A673 (cell line): ENCODE measurements at regions not wholly inside any gene's neighbourhood (a gene's known extent, or its start where the extent isn't known, plus 50 kb on each side); places are given as distances from the start of the nearest gene placed in this dataset.

Experiments
- BruUV-seq: library from RNA; stranded (reverse); fragments of 400-500 nt; replicated peaks from 2 replicates; lab custom pipeline; 2021; lab: Mats Ljungman, UMichigan
- CTCF ChIA-PET: fragments of 300-600 bp; sonication (Branson Sonifier 250); formaldehyde crosslinking; loops from one replicate; lab custom pipeline; 2022; ENCODE audit warnings: antibody characterized with exemption; lab: Charles Lee
- POLR2A ChIA-PET: fragments of 300-600 bp; sonication (Branson Sonifier 250); formaldehyde crosslinking; loops from one replicate; lab custom pipeline; 2022; ENCODE audit warnings: antibody characterized with exemption; ENCODE audit not compliant: low non-redundant PET; lab: Charles Lee
- DNase-seq: peaks from one replicate; pipeline ENCODE4 v3.0.0-alpha.2; 2015; ENCODE audit warnings: low spot score
- H3K27ac ChIP-seq: fragments of 200-600 bp; sonication (generic); 2 replicates; pipeline ENCODE4 v1.5.1; 2016; ENCODE audit warnings: mixed run types, low read depth, mild to moderate bottlenecking, mixed read lengths, antibody characterized with exemption, low read length; ENCODE audit not compliant: poor library complexity, severe bottlenecking
- H3K27me3 ChIP-seq: fragments of 200-600 bp; sonication (generic); replicated peaks from 2 replicates; pipeline ENCODE4 v1.6.1; 2017; ENCODE audit warnings: mixed run types, low read depth, mild to moderate bottlenecking, mixed read lengths, antibody characterized with exemption, low read length; ENCODE audit not compliant: insufficient read depth, poor library complexity
- H3K36me3 ChIP-seq: fragments of 200-600 bp; sonication (generic); 2 replicates; pipeline ENCODE4 v1.6.1; 2016; ENCODE audit warnings: mixed run types, mild to moderate bottlenecking, mixed read lengths, antibody characterized with exemption, low read length; ENCODE audit not compliant: insufficient read depth, poor library complexity, severe bottlenecking
- H3K4me1 ChIP-seq: fragments of 200-600 bp; sonication (generic); 2 replicates; pipeline ENCODE4 v1.6.1; 2017; ENCODE audit warnings: mixed run types, mild to moderate bottlenecking, mixed read lengths, antibody characterized with exemption, low read length; ENCODE audit not compliant: insufficient read depth, poor library complexity, severe bottlenecking
- H3K4me3 ChIP-seq: fragments of 200-600 bp; sonication (generic); 2 replicates; pipeline ENCODE4 v1.5.1; 2016; ENCODE audit warnings: low read depth, mixed run types, mild to moderate bottlenecking, mixed read lengths, low read length; ENCODE audit not compliant: poor library complexity, severe bottlenecking
- H3K9me3 ChIP-seq: fragments of 200-600 bp; sonication (generic); 2 replicates; pipeline ENCODE4 v1.6.1; 2016; ENCODE audit warnings: mixed run types, low read depth, mild to moderate bottlenecking, mixed read lengths, antibody characterized with exemption, low read length; ENCODE audit not compliant: poor library complexity, severe bottlenecking
- EZH2 ChIP-seq: fragments of 200-600 bp; sonication (generic); IDR thresholded peaks from 2 replicates; pipeline ENCODE4 v1.6.1; 2017; ENCODE audit warnings: borderline replicate concordance, low read depth, mild to moderate bottlenecking, mixed read lengths, antibody characterized with exemption, low read length; ENCODE audit not compliant: poor library complexity, severe bottlenecking
- intact Hi-C: fragments of 100-400 bp; cut with micrococcal nuclease; formaldehyde crosslinking; loops from one replicate; pipeline ENCODE4 v1.10.0; 2022; ENCODE audit not compliant: unreplicated experiment
- TF ChIP-seq, protein P1 (sequence below): fragments of 300-800, 200-600 bp; sonication (generic); conservative IDR thresholded peaks from 2 replicates; pipeline ENCODE4 v1.5.1; 2017; ENCODE audit warnings: low read depth, mild to moderate bottlenecking, antibody characterized with exemption, low read length, moderate library complexity, mixed read lengths

DNA sequence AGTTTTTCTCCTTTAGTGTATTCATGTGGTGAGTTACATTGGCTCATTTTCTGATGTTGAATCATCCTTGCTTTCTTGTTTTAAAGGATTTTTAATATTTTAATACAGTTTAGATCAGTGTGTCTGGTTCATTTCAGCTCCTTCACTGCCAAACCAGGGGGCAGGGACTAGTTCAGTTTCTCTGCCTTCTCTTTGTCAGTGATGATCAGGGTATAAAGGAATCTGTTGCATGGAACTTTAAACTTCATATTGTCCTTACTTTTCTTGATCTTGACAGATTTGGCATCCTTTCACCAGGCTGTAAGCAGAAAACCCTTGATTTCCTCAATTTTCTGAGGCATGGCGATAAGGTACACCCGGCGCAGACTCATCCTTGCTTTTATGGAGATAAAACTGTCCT lies 149.4 kb downstream of the KDR start:
- H3K36me3 ChIP-seq = no peaks in the 10 kb centered on the region
- H3K4me3 ChIP-seq = no peak overlapping the region
- ChIA-PET POLR2A (no interaction called here), CTCF (no interaction called here)
- no peaks in the 10 kb centered on the region for H3K4me1 ChIP-seq
- no peaks in the 10 kb centered on the region for H3K9me3 ChIP-seq
- intact Hi-C loops = no loop called here
- H3K27ac ChIP-seq = no peak overlapping the region
- H3K27me3 ChIP-seq = no peaks in the 10 kb centered on the region
- no TSS peak for BruUV-seq
- DNase-seq = no peak
- TF ChIP-seq, protein P1, sequence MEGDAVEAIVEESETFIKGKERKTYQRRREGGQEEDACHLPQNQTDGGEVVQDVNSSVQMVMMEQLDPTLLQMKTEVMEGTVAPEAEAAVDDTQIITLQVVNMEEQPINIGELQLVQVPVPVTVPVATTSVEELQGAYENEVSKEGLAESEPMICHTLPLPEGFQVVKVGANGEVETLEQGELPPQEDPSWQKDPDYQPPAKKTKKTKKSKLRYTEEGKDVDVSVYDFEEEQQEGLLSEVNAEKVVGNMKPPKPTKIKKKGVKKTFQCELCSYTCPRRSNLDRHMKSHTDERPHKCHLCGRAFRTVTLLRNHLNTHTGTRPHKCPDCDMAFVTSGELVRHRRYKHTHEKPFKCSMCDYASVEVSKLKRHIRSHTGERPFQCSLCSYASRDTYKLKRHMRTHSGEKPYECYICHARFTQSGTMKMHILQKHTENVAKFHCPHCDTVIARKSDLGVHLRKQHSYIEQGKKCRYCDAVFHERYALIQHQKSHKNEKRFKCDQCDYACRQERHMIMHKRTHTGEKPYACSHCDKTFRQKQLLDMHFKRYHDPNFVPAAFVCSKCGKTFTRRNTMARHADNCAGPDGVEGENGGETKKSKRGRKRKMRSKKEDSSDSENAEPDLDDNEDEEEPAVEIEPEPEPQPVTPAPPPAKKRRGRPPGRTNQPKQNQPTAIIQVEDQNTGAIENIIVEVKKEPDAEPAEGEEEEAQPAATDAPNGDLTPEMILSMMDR = no peak
- no peak for TF ChIP-seq EZH2

DNA sequence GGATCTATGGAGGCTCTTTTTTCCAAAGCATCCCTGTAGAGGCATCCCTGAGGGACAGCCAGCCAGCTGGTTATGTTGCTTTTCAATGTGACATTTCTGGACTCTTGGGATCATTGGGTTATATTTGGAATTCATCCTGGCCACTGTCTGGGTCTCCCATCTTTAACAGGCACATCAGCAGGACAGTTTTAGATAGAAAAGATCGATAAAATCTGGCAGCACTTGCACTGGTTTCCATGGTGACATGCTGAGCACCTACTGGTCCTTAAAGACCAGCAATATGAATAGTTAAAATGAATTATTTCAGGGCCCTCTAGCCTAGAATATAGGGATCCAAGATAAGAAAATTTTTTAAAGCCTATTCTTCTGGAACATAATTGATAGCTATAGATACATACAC lies 151.6 kb downstream of the KDR start:
- no peaks in the 10 kb centered on the region for H3K9me3 ChIP-seq
- ChIA-PET CTCF (no interaction called here), POLR2A (no interaction called here)
- intact Hi-C loops = no loop called here
- H3K4me1 ChIP-seq = no peaks in the 10 kb centered on the region
- H3K27me3 ChIP-seq = no peaks in the 10 kb centered on the region
- DNase-seq = no peak
- no peak overlapping the region for H3K4me3 ChIP-seq
- TF ChIP-seq, protein P1 = no peak
- no peak for TF ChIP-seq EZH2
- no TSS peak for BruUV-seq
- H3K27ac ChIP-seq = no peak overlapping the region
- no peaks in the 10 kb centered on the region for H3K36me3 ChIP-seq

DNA sequence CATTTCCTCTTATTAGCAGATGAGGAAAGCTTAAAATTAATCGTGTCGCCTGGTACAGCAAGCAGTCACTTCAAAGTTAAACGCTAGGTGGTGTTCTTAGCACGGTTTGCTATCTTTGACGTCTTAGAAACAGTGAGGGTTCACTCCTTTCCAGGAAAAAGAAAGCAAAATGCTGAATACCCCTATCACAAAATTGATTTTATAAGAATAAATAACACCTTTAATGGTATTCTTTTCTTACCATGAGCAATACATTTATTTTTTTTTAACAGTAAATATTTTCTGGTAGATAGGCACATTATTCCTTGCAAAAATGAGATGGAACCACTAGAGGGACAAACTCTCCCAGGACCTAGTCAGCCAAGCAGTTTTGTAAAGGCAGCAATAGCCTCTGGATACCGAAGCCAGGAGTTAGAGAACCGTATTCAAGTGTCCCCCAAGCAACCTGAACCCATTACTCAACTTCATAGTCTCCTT lies 153.9 kb downstream of the KDR start:
- Histone ChIP-seq H3K36me3 (no peaks in the 10 kb centered on the region), H3K4me3 (no peak overlapping the region), H3K27me3 (no peaks in the 10 kb centered on the region), H3K27ac (no peak overlapping the region), H3K9me3 (no peaks in the 10 kb centered on the region), H3K4me1 (no peaks in the 10 kb centered on the region)
- TF ChIP-seq, protein P1 = peak; percentile 75
- TF ChIP-seq EZH2 = no peak
- intact Hi-C loops = loop anchor here (2.0 kb wide), 1 partner anchor 349 kb away; no protein-coding TSS in a partner anchor
- no TSS peak for BruUV-seq
- ChIA-PET POLR2A (no interaction called here), CTCF (interaction anchor here (0.6 to 1.5 kb wide), 5 partner anchors 350 to 654 kb away, joined by 3 to 6 read pairs (median 3); partner anchors contain the start of gene SRD5A3)
- peak; percentile 48 for DNase-seq
